Heart left ventricle (tissue), 13 donors: ENCODE measurements at regions not wholly inside any gene's neighbourhood (a gene's known extent, or its start where the extent isn't known, plus 50 kb on each side); places are given as distances from the start of the nearest gene placed in this dataset.

Experiments used
- POLR2A ChIP-seq, 2 donors: fragments of 450-650 bp; IDR thresholded peaks; one replicate each; pipeline ENCODE4 v1.6.1; 2017; ENCODE audit warnings: antibody characterized with exemption in 2 of 2, mild to moderate bottlenecking in 2 of 2, moderate library complexity in 2 of 2
- TF ChIP-seq, protein P1 (sequence below), 12 donors: fragments of 200-600 bp; sonication (generic) in 4 of 12; IDR thresholded peaks; one replicate each; pipeline versions ENCODE4 v1.5.0 to v1.8.0; 2018 to 2022; ENCODE audit warnings: antibody characterized with exemption in 12 of 12, mild to moderate bottlenecking in 5 of 12
- donor health status: ischemic (EF 13 %, LVEDD 7.1; RV severe dilation, severe dysfunction).
- donor health status: DM: no; HTN: yes; CAD: no.
- donor health status: DM: no; HTN: no; CAD: no.
- donor health status: ischemic (EF 25% LVEDD 6.9; RV normal size, moderate dysfunction).
- donor health status: ischemic (EF 25% LVEDD 5.7; RV mildly dilated, moderate dysfunction).
- donor health status: ischemic (EF 35%, LVEDD 5.7; RV mildly dilated, moderate dysfunction).
- donor health status: nonischemic (EF 11% LVEDD 7.7; RV severe dilation, severe dysfunction).
- donor health status: DM: yes; HTN: yes; CAD: no.
- donor health status: PGD.
- donor health status: ischemic (EF 29% LVEDD 5.4; RV normal size, mild dysfunction).
- donor health status: nonischemic (EF 23%, LVEDD 6.1; RV moderate dilation, normal function).

DNA sequence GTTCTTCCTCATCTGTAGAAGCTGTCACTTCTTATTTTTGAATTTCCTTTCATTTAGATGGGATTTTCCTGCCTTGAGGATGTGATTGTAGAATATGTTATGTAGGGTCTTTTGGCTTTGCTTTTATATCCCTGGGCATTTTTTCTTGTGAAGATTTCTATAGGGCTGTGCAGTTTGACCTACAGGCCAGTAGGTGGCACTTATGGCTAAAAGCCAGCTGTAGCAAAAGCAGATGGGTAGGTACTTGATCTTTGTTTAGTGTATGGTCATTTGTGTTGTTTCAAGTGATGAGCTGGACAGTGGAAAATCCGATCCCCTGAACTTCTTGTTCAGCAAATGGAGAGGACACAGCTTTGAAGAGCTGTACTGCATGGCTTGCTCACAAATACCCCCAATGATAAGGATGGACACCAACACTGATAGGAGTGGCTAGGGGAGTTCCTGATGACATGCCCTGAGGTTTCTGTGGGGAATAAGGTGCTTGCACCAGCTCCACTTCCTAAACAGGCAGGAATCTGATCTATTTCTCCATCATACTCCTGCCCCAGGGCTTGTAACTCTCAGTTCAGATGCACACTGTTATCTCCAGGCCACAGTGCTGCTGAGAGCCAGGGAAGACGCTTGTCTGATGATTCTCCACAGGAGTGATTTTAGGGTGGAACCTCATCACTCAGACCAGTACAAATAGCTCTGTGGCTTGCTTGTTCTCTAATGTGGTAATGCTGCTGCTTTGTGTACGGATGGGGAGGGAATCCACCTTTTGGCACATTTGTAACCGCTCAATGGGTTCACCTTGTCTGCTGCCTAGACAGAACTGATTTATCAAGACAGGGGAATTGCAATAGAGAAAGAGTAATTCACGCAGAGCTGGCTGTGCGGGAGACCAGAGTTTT is 417.1 kb upstream of the MAGEB16 start:
- no peak for TF ChIP-seq POLR2A (IDR thresholded peaks at IDR 0.05)
- TF ChIP-seq, protein P1, sequence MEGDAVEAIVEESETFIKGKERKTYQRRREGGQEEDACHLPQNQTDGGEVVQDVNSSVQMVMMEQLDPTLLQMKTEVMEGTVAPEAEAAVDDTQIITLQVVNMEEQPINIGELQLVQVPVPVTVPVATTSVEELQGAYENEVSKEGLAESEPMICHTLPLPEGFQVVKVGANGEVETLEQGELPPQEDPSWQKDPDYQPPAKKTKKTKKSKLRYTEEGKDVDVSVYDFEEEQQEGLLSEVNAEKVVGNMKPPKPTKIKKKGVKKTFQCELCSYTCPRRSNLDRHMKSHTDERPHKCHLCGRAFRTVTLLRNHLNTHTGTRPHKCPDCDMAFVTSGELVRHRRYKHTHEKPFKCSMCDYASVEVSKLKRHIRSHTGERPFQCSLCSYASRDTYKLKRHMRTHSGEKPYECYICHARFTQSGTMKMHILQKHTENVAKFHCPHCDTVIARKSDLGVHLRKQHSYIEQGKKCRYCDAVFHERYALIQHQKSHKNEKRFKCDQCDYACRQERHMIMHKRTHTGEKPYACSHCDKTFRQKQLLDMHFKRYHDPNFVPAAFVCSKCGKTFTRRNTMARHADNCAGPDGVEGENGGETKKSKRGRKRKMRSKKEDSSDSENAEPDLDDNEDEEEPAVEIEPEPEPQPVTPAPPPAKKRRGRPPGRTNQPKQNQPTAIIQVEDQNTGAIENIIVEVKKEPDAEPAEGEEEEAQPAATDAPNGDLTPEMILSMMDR (IDR thresholded peaks at IDR 0.05), result peak in 11 of 12 donors; percentile 3 to 49 (median 28)
